ENCODE measurements at regions not wholly inside any gene's neighbourhood (a gene's known extent, or its start where the extent isn't known, plus 50 kb on each side); places are given as distances from the start of the nearest gene placed in this dataset.

DNA sequence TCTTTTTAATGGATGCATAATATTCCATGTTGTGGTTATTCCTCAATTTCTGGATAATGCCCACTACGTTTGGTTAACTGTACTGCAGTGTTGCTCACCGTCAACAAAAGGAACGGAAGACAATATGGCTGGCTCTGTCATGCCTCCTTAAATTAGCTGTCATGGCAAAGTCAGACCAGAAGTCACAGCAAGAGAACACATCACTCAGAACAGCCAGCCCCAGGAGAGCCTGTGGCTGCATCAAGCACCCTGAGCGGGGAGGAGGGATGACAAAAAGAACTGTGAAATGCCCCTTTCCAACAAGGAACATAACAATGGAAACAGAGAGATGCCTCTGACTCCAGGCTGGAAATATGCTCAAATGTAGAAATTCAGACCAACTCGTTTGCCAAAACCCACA is 366.0 kb upstream of the ZNF507 start:
- no peak overlapping the region for H3K27ac ChIP-seq
- no peak overlapping the region for H3K4me2 ChIP-seq
- H4K20me1 ChIP-seq (ENCODE audit: insufficient read depth, poor library complexity, severe bottlenecking) = no peaks in the 10 kb centered on the region
- no peaks in the 10 kb centered on the region for H3K4me1 ChIP-seq (ENCODE audit: insufficient read depth)
- H3K4me3 ChIP-seq = no peak overlapping the region
- no peaks in the 10 kb centered on the region for H3K9me2 ChIP-seq (replicated peaks; ENCODE audit: insufficient read depth)
- H3K27me3 ChIP-seq = no peaks in the 10 kb centered on the region
- H3K79me2 ChIP-seq = no peaks in the 10 kb centered on the region
- no peaks in the 10 kb centered on the region for H3K9me3 ChIP-seq (ENCODE audit: low read depth)
- 90% methylated on average over 5 of the region's 5 CpGs for WGBS (ENCODE audit: low lambda C conversion rate, missing lambda C conversion rate)
- no peak overlapping the region for H2AFZ ChIP-seq
- no peak for DNase-seq (ENCODE audit: low spot score)
- TF ChIP-seq EZH2 (IDR thresholded peaks at IDR 0.05; ENCODE audit: borderline replicate concordance) (no peak), EZH2phosphoT487 (IDR thresholded peaks at IDR 0.05; ENCODE audit: low read depth, severe bottlenecking, unreplicated experiment) (no peak)
- TF ChIP-seq, protein P1, sequence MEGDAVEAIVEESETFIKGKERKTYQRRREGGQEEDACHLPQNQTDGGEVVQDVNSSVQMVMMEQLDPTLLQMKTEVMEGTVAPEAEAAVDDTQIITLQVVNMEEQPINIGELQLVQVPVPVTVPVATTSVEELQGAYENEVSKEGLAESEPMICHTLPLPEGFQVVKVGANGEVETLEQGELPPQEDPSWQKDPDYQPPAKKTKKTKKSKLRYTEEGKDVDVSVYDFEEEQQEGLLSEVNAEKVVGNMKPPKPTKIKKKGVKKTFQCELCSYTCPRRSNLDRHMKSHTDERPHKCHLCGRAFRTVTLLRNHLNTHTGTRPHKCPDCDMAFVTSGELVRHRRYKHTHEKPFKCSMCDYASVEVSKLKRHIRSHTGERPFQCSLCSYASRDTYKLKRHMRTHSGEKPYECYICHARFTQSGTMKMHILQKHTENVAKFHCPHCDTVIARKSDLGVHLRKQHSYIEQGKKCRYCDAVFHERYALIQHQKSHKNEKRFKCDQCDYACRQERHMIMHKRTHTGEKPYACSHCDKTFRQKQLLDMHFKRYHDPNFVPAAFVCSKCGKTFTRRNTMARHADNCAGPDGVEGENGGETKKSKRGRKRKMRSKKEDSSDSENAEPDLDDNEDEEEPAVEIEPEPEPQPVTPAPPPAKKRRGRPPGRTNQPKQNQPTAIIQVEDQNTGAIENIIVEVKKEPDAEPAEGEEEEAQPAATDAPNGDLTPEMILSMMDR (IDR thresholded peaks at IDR 0.05; ENCODE audit: poor library complexity) = no peak
- H3K36me3 ChIP-seq (replicated peaks; ENCODE audit: insufficient read depth, low read depth) = no peaks in the 10 kb centered on the region

GRCh38 chr19:31979949-31980670 is 365.3 kb upstream of the ZNF507 start:
- Histone ChIP-seq H3K79me2 (no peaks in the 10 kb centered on the region), H2AFZ (no peak overlapping the region), H3K27ac (no peak overlapping the region), H3K4me1 (ENCODE audit: insufficient read depth) (no peaks in the 10 kb centered on the region), H4K20me1 (ENCODE audit: insufficient read depth, poor library complexity, severe bottlenecking) (no peaks in the 10 kb centered on the region), H3K9me3 (ENCODE audit: low read depth) (no peaks in the 10 kb centered on the region), H3K9me2 (replicated peaks; ENCODE audit: insufficient read depth) (no peaks in the 10 kb centered on the region), H3K4me2 (no peak overlapping the region), H3K4me3 (no peak overlapping the region), H3K36me3 (replicated peaks; ENCODE audit: insufficient read depth, low read depth) (no peaks in the 10 kb centered on the region), H3K27me3 (no peaks in the 10 kb centered on the region)
- TF ChIP-seq EZH2phosphoT487 (IDR thresholded peaks at IDR 0.05; ENCODE audit: low read depth, severe bottlenecking, unreplicated experiment) (no peak), EZH2 (IDR thresholded peaks at IDR 0.05; ENCODE audit: borderline replicate concordance) (no peak)
- TF ChIP-seq, protein P1 (IDR thresholded peaks at IDR 0.05; ENCODE audit: poor library complexity) = no peak
- WGBS (ENCODE audit: low lambda C conversion rate, missing lambda C conversion rate) = 94% methylated on average over 23 of the region's 23 CpGs
- DNase-seq (ENCODE audit: low spot score) = no peak

- Histone ChIP-seq H3K27ac (no peak overlapping the region), H3K36me3 (replicated peaks; ENCODE audit: insufficient read depth, low read depth) (no peaks in the 10 kb centered on the region), H3K9me2 (replicated peaks; ENCODE audit: insufficient read depth) (no peaks in the 10 kb centered on the region), H3K4me2 (no peak overlapping the region), H3K4me1 (ENCODE audit: insufficient read depth) (no peaks in the 10 kb centered on the region), H2AFZ (no peak overlapping the region), H3K9me3 (ENCODE audit: low read depth) (no peaks in the 10 kb centered on the region), H4K20me1 (ENCODE audit: insufficient read depth, poor library complexity, severe bottlenecking) (no peaks in the 10 kb centered on the region), H3K27me3 (no peaks in the 10 kb centered on the region), H3K79me2 (no peaks in the 10 kb centered on the region), H3K4me3 (no peak overlapping the region)
- no peak for TF ChIP-seq EZH2phosphoT487 (IDR thresholded peaks at IDR 0.05; ENCODE audit: low read depth, severe bottlenecking, unreplicated experiment)
- TF ChIP-seq, protein P1 (IDR thresholded peaks at IDR 0.05; ENCODE audit: poor library complexity) = no peak
- no peak for TF ChIP-seq EZH2 (IDR thresholded peaks at IDR 0.05; ENCODE audit: borderline replicate concordance)
- DNase-seq (ENCODE audit: low spot score) = no peak
- WGBS (ENCODE audit: low lambda C conversion rate, missing lambda C conversion rate) = 74% methylated on average over 5 of the region's 5 CpGs
These were observed 364.6 kb upstream of the ZNF507 start for GRCh38 chr19:31980796-31981195.
